ENCODE measurements at regions not wholly inside any gene's neighbourhood (a gene's known extent, or its start where the extent isn't known, plus 50 kb on each side); places are given as distances from the start of the nearest gene placed in this dataset.

DNA sequence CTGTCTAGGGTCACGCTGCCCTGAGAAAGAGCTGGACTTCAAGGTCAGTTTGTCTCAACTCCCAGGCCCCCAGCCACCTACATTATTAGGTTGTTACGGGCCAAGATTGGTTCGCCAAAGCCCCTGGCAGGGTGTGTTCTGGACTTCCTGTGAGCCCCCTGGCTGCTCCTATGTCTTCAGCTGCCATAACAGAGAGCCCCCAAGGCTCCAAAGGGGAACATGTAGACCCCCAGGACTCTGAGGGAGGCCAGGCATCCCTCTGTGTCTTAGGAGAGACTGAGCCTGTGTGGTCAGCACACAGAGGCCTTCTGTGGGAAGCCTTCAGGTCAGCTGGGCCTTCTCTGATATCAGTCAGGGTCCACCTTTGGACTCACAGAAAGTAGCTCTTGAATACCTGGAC, 58.3 kb downstream of the INHBB start:
- DNase-seq (ENCODE audit: low spot score) = no peak
- H3K9me3 Mint-ChIP-seq (ENCODE audit: low read depth) = peaks cover 12% of the 10 kb centered on the region

DNA sequence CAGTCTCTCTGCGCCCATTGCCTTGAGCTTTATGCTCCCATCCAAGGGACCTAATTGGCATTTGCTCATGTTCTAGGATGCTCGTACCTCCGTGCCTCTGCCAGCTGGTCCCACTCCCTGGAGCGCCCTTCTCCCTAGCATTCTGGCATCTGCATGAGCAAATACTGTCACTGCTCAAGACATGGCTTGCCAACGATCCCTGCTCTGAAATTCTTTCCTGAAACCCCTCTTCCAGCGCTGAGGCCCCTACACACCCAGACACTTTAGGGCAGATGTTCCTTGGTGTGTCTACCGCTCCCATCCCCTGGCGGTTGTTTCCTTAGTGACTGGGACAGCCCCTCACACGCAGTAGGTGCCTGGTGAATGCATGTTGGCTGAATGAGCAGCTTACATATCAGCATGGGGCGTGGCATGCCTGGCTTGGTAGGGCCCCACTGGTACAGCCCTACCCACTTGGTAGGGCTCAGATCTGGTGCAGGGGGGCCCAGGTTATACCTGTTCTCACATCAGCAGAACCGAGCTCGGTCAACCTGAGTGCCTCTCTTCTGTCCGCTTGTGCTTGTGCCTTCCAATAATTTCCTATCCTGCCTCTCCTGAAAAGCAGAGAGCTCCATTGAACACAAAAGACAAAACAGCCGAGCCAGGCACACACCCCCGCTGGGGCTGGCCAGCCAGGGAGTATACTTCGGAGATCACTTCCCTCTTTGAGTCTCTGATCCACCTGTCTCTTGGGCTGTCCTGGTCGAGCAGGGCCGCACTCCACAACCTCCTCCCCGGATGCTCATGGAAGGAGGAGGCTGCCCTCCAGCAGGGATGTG, 59.2 kb downstream of the INHBB start:
- Mint-ChIP-seq H3K9me3 (ENCODE audit: low read depth) (peaks cover 17% of the 10 kb centered on the region), H3K36me3 (ENCODE audit: low read depth) (peaks cover 6% of the 10 kb centered on the region), H3K27me3 (ENCODE audit: low read depth) (peaks cover 31% of the 10 kb centered on the region), H3K27ac (ENCODE audit: unreplicated experiment) (no peak overlapping the region), H3K4me3 (ENCODE audit: unreplicated experiment) (no peak overlapping the region), H3K4me1 (ENCODE audit: low read depth) (peaks cover 4% of the 10 kb centered on the region)
- TF ChIP-seq CTCF (IDR thresholded peaks at IDR 0.05) = no peak
- DNase-seq (ENCODE audit: low spot score) = no peak

More for the DNA sequence above, 58.3 kb downstream of the INHBB start:
- H3K27me3 Mint-ChIP-seq (ENCODE audit: low read depth) = peaks cover 38% of the 10 kb centered on the region
- peaks cover 4% of the 10 kb centered on the region for H3K4me1 Mint-ChIP-seq (ENCODE audit: low read depth)
- peaks cover 6% of the 10 kb centered on the region for H3K36me3 Mint-ChIP-seq (ENCODE audit: low read depth)
- TF ChIP-seq CTCF (IDR thresholded peaks at IDR 0.05) = no peak
- H3K27ac Mint-ChIP-seq (ENCODE audit: unreplicated experiment) = no peak overlapping the region
- no peak overlapping the region for H3K4me3 Mint-ChIP-seq (ENCODE audit: unreplicated experiment)

DNA sequence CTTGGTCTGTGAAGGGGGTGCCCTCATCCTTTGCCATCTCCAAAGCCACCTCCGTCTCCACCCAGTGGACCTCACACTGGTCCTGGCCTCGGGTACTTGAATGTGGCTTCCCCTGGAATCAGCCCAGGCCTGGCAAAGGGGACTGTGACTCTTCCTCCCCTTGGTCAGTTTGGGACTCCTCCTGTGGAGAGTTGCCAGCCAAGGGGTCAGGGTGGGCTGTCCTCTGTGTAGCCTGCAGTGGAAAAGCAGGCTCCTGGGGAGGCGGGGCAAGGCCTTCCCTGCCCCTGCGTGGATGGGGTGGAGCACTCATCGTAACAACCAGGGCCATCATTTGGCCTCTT, 59.8 kb downstream of the INHBB start:
- peaks cover 4% of the 10 kb centered on the region for H3K4me1 Mint-ChIP-seq (ENCODE audit: low read depth)
- H3K4me3 Mint-ChIP-seq (ENCODE audit: unreplicated experiment) = no peak overlapping the region
- no peak overlapping the region for H3K27ac Mint-ChIP-seq (ENCODE audit: unreplicated experiment)
- H3K27me3 Mint-ChIP-seq (ENCODE audit: low read depth) = peaks cover 25% of the 10 kb centered on the region
- peaks cover 18% of the 10 kb centered on the region for H3K9me3 Mint-ChIP-seq (ENCODE audit: low read depth)
- peaks cover 6% of the 10 kb centered on the region for H3K36me3 Mint-ChIP-seq (ENCODE audit: low read depth)
- no peak for DNase-seq (ENCODE audit: low spot score)
- no peak for TF ChIP-seq CTCF (IDR thresholded peaks at IDR 0.05)

DNA sequence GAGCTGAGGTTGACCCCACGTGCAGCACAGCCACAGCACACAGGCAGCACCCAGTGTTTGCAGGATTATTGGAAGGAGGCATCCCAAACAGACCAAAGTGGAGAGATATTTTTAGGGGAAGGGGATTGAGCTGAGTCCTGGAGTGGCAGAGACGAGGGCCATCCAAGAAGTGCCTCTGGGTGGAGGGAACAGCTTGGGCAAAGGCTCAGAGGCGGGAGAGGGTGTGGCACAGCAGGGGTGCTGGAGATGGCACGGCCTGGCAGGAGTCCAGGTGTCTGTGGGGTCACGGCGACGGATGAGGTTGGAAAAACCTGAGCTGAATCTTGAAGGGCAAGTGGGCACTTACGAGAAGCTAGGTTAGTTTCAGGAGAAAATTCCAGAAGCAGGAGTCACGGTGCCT, 60.6 kb downstream of the INHBB start:
- Mint-ChIP-seq H3K4me1 (ENCODE audit: low read depth) (peaks cover 4% of the 10 kb centered on the region), H3K27me3 (ENCODE audit: low read depth) (peaks cover 17% of the 10 kb centered on the region), H3K4me3 (ENCODE audit: unreplicated experiment) (no peak overlapping the region), H3K9me3 (ENCODE audit: low read depth) (peaks cover 25% of the 10 kb centered on the region), H3K36me3 (ENCODE audit: low read depth) (peaks cover 6% of the 10 kb centered on the region), H3K27ac (ENCODE audit: unreplicated experiment) (no peak overlapping the region)
- TF ChIP-seq CTCF (IDR thresholded peaks at IDR 0.05) = no peak
- DNase-seq (ENCODE audit: low spot score) = no peak

DNA sequence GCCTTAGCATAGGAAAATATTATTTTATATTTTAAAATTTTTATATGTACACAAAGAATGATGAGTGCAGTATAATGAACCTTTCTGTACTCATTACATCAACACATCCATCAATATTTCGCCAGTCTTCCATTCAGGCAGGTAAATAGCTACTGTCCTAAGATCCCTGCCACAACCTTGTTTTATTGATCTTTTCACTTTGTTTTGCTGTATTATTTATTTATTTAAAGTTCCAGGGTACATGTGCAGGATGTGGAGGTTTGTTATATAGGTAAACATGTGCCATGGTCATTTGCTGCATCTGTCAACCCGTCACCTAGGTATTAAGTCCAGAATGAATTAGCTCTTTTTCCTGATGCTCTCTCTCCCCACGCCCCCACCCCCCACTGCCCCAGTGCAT, 64.6 kb downstream of the INHBB start:
- peaks cover 11% of the 10 kb centered on the region for H3K36me3 Mint-ChIP-seq (ENCODE audit: low read depth)
- no peaks in the 10 kb centered on the region for H3K4me1 Mint-ChIP-seq (ENCODE audit: low read depth)
- no peak for DNase-seq (ENCODE audit: low spot score)
- H3K27ac Mint-ChIP-seq (ENCODE audit: unreplicated experiment) = no peak overlapping the region
- TF ChIP-seq CTCF (IDR thresholded peaks at IDR 0.05) = no peak
- H3K4me3 Mint-ChIP-seq (ENCODE audit: unreplicated experiment) = no peak overlapping the region
- H3K9me3 Mint-ChIP-seq (ENCODE audit: low read depth) = peaks cover 35% of the 10 kb centered on the region
- peaks cover 21% of the 10 kb centered on the region for H3K27me3 Mint-ChIP-seq (ENCODE audit: low read depth)
